A549 (cell line): ENCODE measurements at regions not wholly inside any gene's neighbourhood (a gene's known extent, or its start where the extent isn't known, plus 50 kb on each side); places are given as distances from the start of the nearest gene placed in this dataset.

ENCODE experiments used
- ATAC-seq, 2 experiments: fragments of 200-7000 bp in 1 of 2; fragments of >200 bp in 1 of 2; cut with Nextera tagmentation in 1 of 2; cut with Tn5 transposase in 1 of 2; 3 replicates each; pipeline versions ENCODE4 v1.8.0 to v1.9.1; 2018 to 2020; ENCODE audit warnings: mild to moderate bottlenecking in 1 of 2, moderate library complexity in 1 of 2
- CTCF ChIA-PET: fragments of 300-600 bp; sonication (Branson Sonifier 250); formaldehyde crosslinking; extraction: SDS; loops from one replicate; lab custom pipeline; 2021; ENCODE audit warnings: antibody characterized with exemption, inconsistent platforms; lab: Yijun Ruan, JAX
- POLR2A ChIA-PET: fragments of 350-600 bp; formaldehyde crosslinking; extraction: SDS; loops from one replicate; lab custom pipeline; 2021; ENCODE audit warnings: antibody characterized with exemption, inconsistent platforms; lab: Yijun Ruan, JAX
- DNase-seq, 2 experiments: peaks; one replicate each; pipeline versions ENCODE4 v3.0.0 to v3.0.0-alpha.2; 2011 to 2016; ENCODE audit warnings: low read depth in 1 of 2, low spot score in 1 of 2
- FAIRE-seq: peaks from 2 replicates; lab custom pipeline; 2011; peaks lifted over from hg19 to GRCh38; lab: Jason Lieb, UNC
- H3K27ac ChIP-seq, 2 experiments: fragments of >200 bp; sonication (Bioruptor Twin); formaldehyde crosslinking; 3 replicates each; pipeline ENCODE4 v1.5.1; 2016 to 2017
- H3K4me1 ChIP-seq: fragments of >200 bp; sonication (Bioruptor Twin); formaldehyde crosslinking; 3 replicates; pipeline ENCODE4 v1.6.1; 2016
- H3K4me2 ChIP-seq: fragments of >200 bp; sonication (Bioruptor Twin); formaldehyde crosslinking; 3 replicates; pipeline ENCODE4 v1.6.1; 2016
- H3K4me3 ChIP-seq: fragments of >200 bp; sonication (Bioruptor Twin); formaldehyde crosslinking; 3 replicates; pipeline ENCODE4 v1.5.1; 2016
- H3K9me3 ChIP-seq: fragments of >200 bp; sonication (Bioruptor Twin); formaldehyde crosslinking; 3 replicates; pipeline ENCODE4 v1.6.1; 2016
- ATOH8 ChIP-seq: fragments of 250-450 bp; sonication (Bioruptor Pico); IDR thresholded peaks from 2 replicates; pipeline ENCODE4 v1.5.0; 2020; ENCODE audit warnings: low read depth, mild to moderate bottlenecking, moderate library complexity
- EHMT2 ChIP-seq: fragments of 200-600 bp; sonication (generic); IDR thresholded peaks from 2 replicates; pipeline ENCODE4 v1.6.1; 2016; ENCODE audit warnings: antibody characterized with exemption, low read depth, mild to moderate bottlenecking, moderate library complexity
- EP300 ChIP-seq, 2 experiments: fragments of >200 bp; sonication (Bioruptor Twin); formaldehyde crosslinking; IDR thresholded peaks; 2 replicates in 1 of 2; 3 replicates in 1 of 2; pipeline ENCODE4 v1.6.1; 2016 to 2017
- HEYL ChIP-seq: fragments of 250-450 bp; sonication (Bioruptor Pico); IDR thresholded peaks from 2 replicates; pipeline ENCODE4 v1.8.0; 2021; ENCODE audit warnings: mild to moderate bottlenecking, moderate library complexity
- HOXA7 ChIP-seq: fragments of 250-450 bp; sonication (Bioruptor Pico); IDR thresholded peaks from 2 replicates; pipeline ENCODE4 v1.5.0; 2020; ENCODE audit warnings: mild to moderate bottlenecking, moderate library complexity
- MAFK ChIP-seq: fragments of 450-650 bp; IDR thresholded peaks from 2 replicates; pipeline ENCODE4 v1.6.1; 2014; ENCODE audit not compliant: partially characterized antibody
- MYC ChIP-seq: IDR thresholded peaks from 2 replicates; pipeline ENCODE4 v1.6.1; 2012; ENCODE audit warnings: mild to moderate bottlenecking, inconsistent platforms, low read length, improper control_type of control experiment, borderline replicate concordance
- NR3C1 ChIP-seq: fragments of >200 bp; sonication (Bioruptor Twin); formaldehyde crosslinking; IDR thresholded peaks from 3 replicates; pipeline ENCODE4 v1.6.1; 2017
- PBX3 ChIP-seq: IDR thresholded peaks from 2 replicates; pipeline ENCODE4 v1.6.1; 2012
- PHF8 ChIP-seq: fragments of 200-600 bp; sonication (generic); IDR thresholded peaks from 2 replicates; pipeline ENCODE4 v1.6.1; 2016; ENCODE audit warnings: low read depth, mild to moderate bottlenecking, antibody characterized with exemption, moderate library complexity, borderline replicate concordance
- RCOR1 ChIP-seq: fragments of 150-350 bp; IDR thresholded peaks from 2 replicates; pipeline ENCODE4 v1.6.1; 2014; ENCODE audit warnings: antibody characterized with exemption, low read length, low read depth
- REST ChIP-seq: fragments of 200-600 bp; sonication (generic); IDR thresholded peaks from 2 replicates; pipeline ENCODE4 v1.6.1; 2016; ENCODE audit warnings: antibody characterized with exemption, mild to moderate bottlenecking, moderate library complexity
- TFCP2L1 ChIP-seq: fragments of 250-450 bp; sonication (Bioruptor Pico); IDR thresholded peaks from 2 replicates; pipeline ENCODE4 v1.5.0; 2021; ENCODE audit warnings: mild to moderate bottlenecking
- ZC3H11A ChIP-seq: fragments of 450-650 bp; IDR thresholded peaks from 2 replicates; pipeline ENCODE4 v1.6.1; 2014; ENCODE audit warnings: antibody characterized with exemption, mild to moderate bottlenecking
- ZFP36 ChIP-seq: fragments of 450-650 bp; IDR thresholded peaks from 2 replicates; pipeline ENCODE4 v1.6.1; 2014; ENCODE audit warnings: borderline replicate concordance; ENCODE audit not compliant: partially characterized antibody
- WGBS: methylation state at CpG from one replicate; pipeline ENCODE4 v1.1.6; 2017; ENCODE audit errors: missing lambda C conversion rate; 5-methylcytosine and 5-hydroxymethylcytosine counted together

- TF ChIP-seq REST = no peak
Observed at GRCh38 chr15:77717333-77717990, 84.8 kb upstream of the LINGO1 start (continued).

- Histone ChIP-seq H3K9me3 (no peaks in the 10 kb centered on the region), H3K4me2 (no peak overlapping the region), H3K4me1 (no peaks in the 10 kb centered on the region), H3K27ac (no peak overlapping the region), H3K4me3 (no peak overlapping the region)
- ChIA-PET CTCF (interaction anchor here (1.0 to 1.1 kb wide), 3 partner anchors 62 to 104 kb away, joined by 3 to 7 read pairs (median 4); no protein-coding TSS in a partner anchor), POLR2A (no interaction called here)
- no peak for ATAC-seq
- TF ChIP-seq MAFK (no peak), EHMT2 (no peak), ZC3H11A (no peak), ZFP36 (peak; percentile 53), HOXA7 (CRISPR knock-in tag) (no peak), RCOR1 (no peak)
- FAIRE-seq = no peak
- 33% methylated on average over 14 of the region's 14 CpGs for WGBS
- no peak for DNase-seq
Observed at GRCh38 chr15:77716632-77717332, 84.1 kb upstream of the LINGO1 start.

- WGBS = 47% methylated on average over 2 of the region's 5 CpGs
- ChIA-PET POLR2A (no interaction called here), CTCF (interaction anchor here (1.1 to 2.2 kb wide), 4 partner anchors 14 to 105 kb away, joined by 5 to 7 read pairs (median 6); partner anchors contain the start of gene LINGO1)
- Histone ChIP-seq H3K27ac (no peak overlapping the region), H3K4me3 (no peak overlapping the region), H3K9me3 (no peaks in the 10 kb centered on the region), H3K4me2 (no peak overlapping the region), H3K4me1 (no peaks in the 10 kb centered on the region)
- no peak for TF ChIP-seq EP300 (IDR thresholded peaks at IDR 0.05)
- TF ChIP-seq MYC = no peak
- TF ChIP-seq REST = no peak
- no peak for TF ChIP-seq ZFP36
- TF ChIP-seq NR3C1 = no peak
- no peak for TF ChIP-seq ATOH8 (CRISPR knock-in tag)
- TF ChIP-seq PHF8 = no peak
- no peak for TF ChIP-seq TFCP2L1
- TF ChIP-seq HEYL (CRISPR knock-in tag) = no peak
- TF ChIP-seq PBX3 = no peak
- TF ChIP-seq EHMT2 = no peak
- ATAC-seq = no peak
- no peak for FAIRE-seq
- no peak for DNase-seq
Observed at GRCh38 chr15:77715860-77716259, 83.1 kb upstream of the LINGO1 start.
